ENCODE measurements at regions not wholly inside any gene's neighbourhood (a gene's known extent, or its start where the extent isn't known, plus 50 kb on each side); places are given as distances from the start of the nearest gene placed in this dataset.
"Not testable (repeated sequence)": the region's sequence is repeated elsewhere in the genome, so short reads cannot be mapped to it uniquely, and the experiment has no call there.

DNA sequence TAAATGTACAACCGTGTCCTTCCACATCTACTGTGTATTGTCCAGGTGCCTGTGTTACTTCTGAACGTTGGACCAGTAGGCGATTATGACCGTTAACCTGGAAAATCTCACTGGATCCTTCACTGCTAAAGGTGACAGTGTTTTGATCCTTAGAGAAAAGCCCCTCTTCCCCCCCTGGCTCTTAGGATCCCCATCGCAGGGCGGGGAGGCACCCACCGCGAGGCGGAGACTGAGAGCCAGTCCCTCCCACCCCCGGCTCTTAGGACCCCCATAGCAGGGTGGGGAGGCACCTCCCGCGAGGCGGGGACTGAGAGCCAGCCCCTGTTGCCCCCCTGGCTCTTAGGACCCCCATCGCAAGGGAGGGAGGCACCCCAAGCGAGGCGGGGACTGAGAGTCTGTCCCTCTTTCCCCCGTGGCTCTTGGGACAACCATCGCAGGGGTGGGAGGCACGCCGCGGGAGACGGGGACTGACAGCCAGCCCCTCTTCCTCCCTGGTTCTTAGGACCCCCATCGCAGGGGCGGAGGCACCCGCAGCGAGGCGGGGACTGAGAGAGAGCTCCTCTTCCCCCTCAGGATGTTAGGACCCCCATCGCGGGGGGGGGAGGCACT is 194.3 kb upstream of the PZP start:
- not testable (repeated sequence) for TF ChIP-seq EZH2 (IDR thresholded peaks at IDR 0.05; ENCODE audit: borderline replicate concordance); CTCF (IDR thresholded peaks at IDR 0.05; ENCODE audit: poor library complexity); EZH2phosphoT487 (IDR thresholded peaks at IDR 0.05; ENCODE audit: low read depth, severe bottlenecking, unreplicated experiment)
